Breast epithelium (tissue), 3 donors: ENCODE measurements at regions not wholly inside any gene's neighbourhood (a gene's known extent, or its start where the extent isn't known, plus 50 kb on each side); places are given as distances from the start of the nearest gene placed in this dataset.

ENCODE experiments used
- POLR2AphosphoS5 ChIP-seq, 3 donors: sonication (generic); formaldehyde crosslinking; IDR thresholded peaks; one replicate each; pipeline ENCODE4 v1.6.1; 2017; ENCODE audit warnings: antibody characterized with exemption in 3 of 3
- TF ChIP-seq, protein P1 (sequence below), 3 donors: fragments of 450-650 bp; IDR thresholded peaks; one replicate each; pipeline ENCODE4 v1.5.1; 2016 to 2017; ENCODE audit warnings: antibody characterized with exemption in 3 of 3, mild to moderate bottlenecking in 3 of 3, moderate library complexity in 3 of 3

GRCh38 chr22:48393041-48393370 lies 1434.7 kb downstream of the BRD1 start:
- TF ChIP-seq, protein P1, sequence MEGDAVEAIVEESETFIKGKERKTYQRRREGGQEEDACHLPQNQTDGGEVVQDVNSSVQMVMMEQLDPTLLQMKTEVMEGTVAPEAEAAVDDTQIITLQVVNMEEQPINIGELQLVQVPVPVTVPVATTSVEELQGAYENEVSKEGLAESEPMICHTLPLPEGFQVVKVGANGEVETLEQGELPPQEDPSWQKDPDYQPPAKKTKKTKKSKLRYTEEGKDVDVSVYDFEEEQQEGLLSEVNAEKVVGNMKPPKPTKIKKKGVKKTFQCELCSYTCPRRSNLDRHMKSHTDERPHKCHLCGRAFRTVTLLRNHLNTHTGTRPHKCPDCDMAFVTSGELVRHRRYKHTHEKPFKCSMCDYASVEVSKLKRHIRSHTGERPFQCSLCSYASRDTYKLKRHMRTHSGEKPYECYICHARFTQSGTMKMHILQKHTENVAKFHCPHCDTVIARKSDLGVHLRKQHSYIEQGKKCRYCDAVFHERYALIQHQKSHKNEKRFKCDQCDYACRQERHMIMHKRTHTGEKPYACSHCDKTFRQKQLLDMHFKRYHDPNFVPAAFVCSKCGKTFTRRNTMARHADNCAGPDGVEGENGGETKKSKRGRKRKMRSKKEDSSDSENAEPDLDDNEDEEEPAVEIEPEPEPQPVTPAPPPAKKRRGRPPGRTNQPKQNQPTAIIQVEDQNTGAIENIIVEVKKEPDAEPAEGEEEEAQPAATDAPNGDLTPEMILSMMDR (IDR thresholded peaks at IDR 0.05): no peak
- no peak for TF ChIP-seq POLR2AphosphoS5 (IDR thresholded peaks at IDR 0.05)
